OCI-LY3 (cell line): ENCODE measurements at regions not wholly inside any gene's neighbourhood (a gene's known extent, or its start where the extent isn't known, plus 50 kb on each side); places are given as distances from the start of the nearest gene placed in this dataset.

Experiments used
- H2AFZ ChIP-seq: fragments of 200-600, 300-600 bp; shearing (Covaris generic); 2 replicates; pipeline ENCODE4 v1.6.0; 2014; ENCODE audit warnings: antibody characterized with exemption, low read depth, low read length
- H3K27ac ChIP-seq: fragments of 200-600, 300-600 bp; sonication (generic); 2 replicates; pipeline ENCODE4 v1.5.1; 2014; ENCODE audit warnings: mild to moderate bottlenecking, low read length, moderate library complexity, mixed read lengths
- H3K27me3 ChIP-seq: fragments of 200-600, 300-600 bp; sonication (generic); 2 replicates; pipeline ENCODE4 v1.6.1; 2014; ENCODE audit warnings: low read depth, low read length, mixed read lengths
- H3K36me3 ChIP-seq: fragments of 200-600, 300-600 bp; sonication (generic); replicated peaks from 2 replicates; pipeline ENCODE3; 2014; ENCODE audit warnings: low read depth, low read length, mixed read lengths
- H3K4me1 ChIP-seq: fragments of 300-600, 200-600 bp; sonication (generic); 2 replicates; pipeline ENCODE4 v1.6.1; 2014; ENCODE audit warnings: low read length, mixed read lengths
- H3K4me2 ChIP-seq: fragments of 200-600, 300-600 bp; sonication (generic); 2 replicates; pipeline ENCODE4 v1.6.1; 2014; ENCODE audit warnings: low read length, mixed read lengths
- H3K4me3 ChIP-seq: fragments of 300-600, 200-600 bp; sonication (generic); 2 replicates; pipeline ENCODE4 v1.5.1; 2014; ENCODE audit warnings: antibody characterized with exemption, mild to moderate bottlenecking, low read length, moderate library complexity
- H3K79me2 ChIP-seq: fragments of 300-600, 200-600 bp; shearing (Covaris generic); 2 replicates; pipeline ENCODE4 v1.6.1; 2014; ENCODE audit warnings: mild to moderate bottlenecking, low read length, mixed read lengths
- H3K9ac ChIP-seq: fragments of 300-600, 200-600 bp; shearing (Covaris generic); 2 replicates; pipeline ENCODE4 v1.6.0; 2014; ENCODE audit warnings: mild to moderate bottlenecking, low read length, moderate library complexity
- H3K9me3 ChIP-seq: fragments of 200-600, 300-600 bp; shearing (Covaris generic); 2 replicates; pipeline ENCODE4 v1.6.1; 2014; ENCODE audit warnings: low read length, mixed read lengths; ENCODE audit not compliant: insufficient read depth
- H4K20me1 ChIP-seq: fragments of 200-600, 300-600 bp; sonication (generic); 2 replicates; pipeline ENCODE4 v1.6.1; 2016; ENCODE audit warnings: low read length, mixed read lengths; ENCODE audit not compliant: insufficient read depth
- EZH2phosphoT487 ChIP-seq: fragments of 200-600 bp; shearing (Covaris generic); IDR thresholded peaks from 2 replicates; pipeline ENCODE4 v1.6.1; 2018; ENCODE audit warnings: antibody characterized with exemption, mixed run types, low read depth
- TF ChIP-seq, protein P1 (sequence below): fragments of 200-600, 300-600 bp; sonication (generic); IDR thresholded peaks from 2 replicates; pipeline ENCODE4 v1.5.1; 2014; ENCODE audit warnings: antibody characterized with exemption, low read length, low read depth

DNA sequence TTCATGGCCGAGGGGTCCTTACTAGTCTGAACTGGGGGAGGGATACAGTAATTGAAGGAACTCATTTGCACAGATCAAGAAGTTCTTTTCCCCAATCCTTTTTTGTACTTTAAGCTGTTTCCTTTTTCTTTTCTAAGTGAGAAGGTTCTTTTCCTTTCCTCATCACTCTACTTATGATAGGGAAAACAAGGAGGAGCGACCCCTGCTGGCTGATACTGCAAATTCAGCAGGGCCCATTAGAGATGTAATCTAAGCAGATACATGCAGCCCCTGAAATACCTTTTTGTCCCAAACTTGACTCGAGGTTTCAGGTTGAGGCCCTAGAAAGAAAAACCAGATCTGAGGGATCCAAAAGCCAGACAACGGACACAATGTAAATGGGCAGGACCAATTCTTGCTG lies 305.5 kb downstream of the DNAJB9 start:
- H2AFZ ChIP-seq, result no peak overlapping the region
- no peaks in the 10 kb centered on the region for H3K4me1 ChIP-seq
- H4K20me1 ChIP-seq, result no peaks in the 10 kb centered on the region
- H3K9ac ChIP-seq, result no peak overlapping the region
- no peak overlapping the region for H3K4me3 ChIP-seq
- no peak overlapping the region for H3K27ac ChIP-seq
- H3K79me2 ChIP-seq, result no peaks in the 10 kb centered on the region
- no peaks in the 10 kb centered on the region for H3K36me3 ChIP-seq
- no peak overlapping the region for H3K4me2 ChIP-seq
- no peaks in the 10 kb centered on the region for H3K9me3 ChIP-seq
- no peaks in the 10 kb centered on the region for H3K27me3 ChIP-seq
- TF ChIP-seq EZH2phosphoT487, result no peak
- TF ChIP-seq, protein P1, sequence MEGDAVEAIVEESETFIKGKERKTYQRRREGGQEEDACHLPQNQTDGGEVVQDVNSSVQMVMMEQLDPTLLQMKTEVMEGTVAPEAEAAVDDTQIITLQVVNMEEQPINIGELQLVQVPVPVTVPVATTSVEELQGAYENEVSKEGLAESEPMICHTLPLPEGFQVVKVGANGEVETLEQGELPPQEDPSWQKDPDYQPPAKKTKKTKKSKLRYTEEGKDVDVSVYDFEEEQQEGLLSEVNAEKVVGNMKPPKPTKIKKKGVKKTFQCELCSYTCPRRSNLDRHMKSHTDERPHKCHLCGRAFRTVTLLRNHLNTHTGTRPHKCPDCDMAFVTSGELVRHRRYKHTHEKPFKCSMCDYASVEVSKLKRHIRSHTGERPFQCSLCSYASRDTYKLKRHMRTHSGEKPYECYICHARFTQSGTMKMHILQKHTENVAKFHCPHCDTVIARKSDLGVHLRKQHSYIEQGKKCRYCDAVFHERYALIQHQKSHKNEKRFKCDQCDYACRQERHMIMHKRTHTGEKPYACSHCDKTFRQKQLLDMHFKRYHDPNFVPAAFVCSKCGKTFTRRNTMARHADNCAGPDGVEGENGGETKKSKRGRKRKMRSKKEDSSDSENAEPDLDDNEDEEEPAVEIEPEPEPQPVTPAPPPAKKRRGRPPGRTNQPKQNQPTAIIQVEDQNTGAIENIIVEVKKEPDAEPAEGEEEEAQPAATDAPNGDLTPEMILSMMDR, result peak; percentile 62

- no peak overlapping the region for H3K9ac ChIP-seq
- H3K4me2 ChIP-seq, result no peak overlapping the region
- H3K27ac ChIP-seq, result no peak overlapping the region
- no peaks in the 10 kb centered on the region for H3K4me1 ChIP-seq
- no peak overlapping the region for H2AFZ ChIP-seq
- no peak overlapping the region for H3K4me3 ChIP-seq
- TF ChIP-seq EZH2phosphoT487, result no peak
- TF ChIP-seq, protein P1, result no peak
- H4K20me1 ChIP-seq, result no peaks in the 10 kb centered on the region
- no peaks in the 10 kb centered on the region for H3K27me3 ChIP-seq
- H3K79me2 ChIP-seq, result no peaks in the 10 kb centered on the region
- H3K9me3 ChIP-seq, result no peaks in the 10 kb centered on the region
- no peaks in the 10 kb centered on the region for H3K36me3 ChIP-seq
Observed at GRCh38 chr7:108890862-108891261, 321.2 kb downstream of the DNAJB9 start.

GRCh38 chr7:108908456-108908855 lies 338.8 kb downstream of the DNAJB9 start:
- no peaks in the 10 kb centered on the region for H3K27me3 ChIP-seq
- TF ChIP-seq, protein P1, result no peak
- TF ChIP-seq EZH2phosphoT487, result no peak
- H3K79me2 ChIP-seq, result no peaks in the 10 kb centered on the region
- no peak overlapping the region for H3K9ac ChIP-seq
- H3K36me3 ChIP-seq, result no peaks in the 10 kb centered on the region
- H2AFZ ChIP-seq, result no peak overlapping the region
- H3K4me1 ChIP-seq, result no peaks in the 10 kb centered on the region
- H3K4me3 ChIP-seq, result no peak overlapping the region
- H3K27ac ChIP-seq, result no peak overlapping the region
- no peaks in the 10 kb centered on the region for H4K20me1 ChIP-seq
- no peak overlapping the region for H3K4me2 ChIP-seq
- H3K9me3 ChIP-seq, result no peaks in the 10 kb centered on the region

GRCh38 chr7:108911016-108911415 lies 341.3 kb downstream of the DNAJB9 start:
- Histone ChIP-seq H4K20me1 (no peaks in the 10 kb centered on the region), H3K27me3 (no peaks in the 10 kb centered on the region), H3K4me2 (no peak overlapping the region), H3K9me3 (no peaks in the 10 kb centered on the region), H3K9ac (no peak overlapping the region), H3K4me1 (no peaks in the 10 kb centered on the region), H3K79me2 (no peaks in the 10 kb centered on the region), H2AFZ (no peak overlapping the region), H3K27ac (no peak overlapping the region), H3K36me3 (no peaks in the 10 kb centered on the region), H3K4me3 (no peak overlapping the region)
- TF ChIP-seq EZH2phosphoT487, result no peak
- TF ChIP-seq, protein P1, result no peak
